DND-41 (cell line): ENCODE measurements at regions not wholly inside any gene's neighbourhood (a gene's known extent, or its start where the extent isn't known, plus 50 kb on each side); places are given as distances from the start of the nearest gene placed in this dataset.

Experiments
- EZH2 ChIP-seq: IDR thresholded peaks from 3 replicates; pipeline ENCODE4 v1.6.1; 2012; ENCODE audit warnings: borderline replicate concordance, low read depth, mild to moderate bottlenecking, moderate library complexity, low read length, inconsistent platforms; ENCODE audit not compliant: severe bottlenecking
- TF ChIP-seq, protein P1 (sequence below): IDR thresholded peaks from 2 replicates; pipeline ENCODE4 v1.5.1; 2012; ENCODE audit warnings: borderline replicate concordance, low read length, moderate library complexity, mild to moderate bottlenecking; ENCODE audit not compliant: poor library complexity, severe bottlenecking; ENCODE audit errors: extremely low read depth

DNA sequence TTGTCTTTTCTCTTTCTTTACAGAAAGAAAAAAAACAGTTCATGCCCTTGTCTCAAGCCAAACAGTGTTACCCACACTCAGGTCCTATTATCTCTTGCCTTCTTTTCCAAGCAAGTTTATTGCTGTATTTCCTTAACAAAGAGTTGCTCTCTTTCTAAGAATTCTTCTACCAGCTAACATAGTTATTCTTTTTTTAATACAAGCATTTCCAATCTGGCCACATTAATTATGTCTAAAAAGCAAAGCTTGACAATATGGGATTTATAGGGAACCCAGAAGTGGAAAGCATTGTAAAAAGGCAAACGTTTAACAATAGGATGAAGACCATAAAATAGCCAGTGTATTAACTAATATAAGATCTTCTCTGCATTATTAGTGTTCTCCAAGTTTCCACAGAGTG is 272.5 kb upstream of the CWC22 start:
- TF ChIP-seq, protein P1, sequence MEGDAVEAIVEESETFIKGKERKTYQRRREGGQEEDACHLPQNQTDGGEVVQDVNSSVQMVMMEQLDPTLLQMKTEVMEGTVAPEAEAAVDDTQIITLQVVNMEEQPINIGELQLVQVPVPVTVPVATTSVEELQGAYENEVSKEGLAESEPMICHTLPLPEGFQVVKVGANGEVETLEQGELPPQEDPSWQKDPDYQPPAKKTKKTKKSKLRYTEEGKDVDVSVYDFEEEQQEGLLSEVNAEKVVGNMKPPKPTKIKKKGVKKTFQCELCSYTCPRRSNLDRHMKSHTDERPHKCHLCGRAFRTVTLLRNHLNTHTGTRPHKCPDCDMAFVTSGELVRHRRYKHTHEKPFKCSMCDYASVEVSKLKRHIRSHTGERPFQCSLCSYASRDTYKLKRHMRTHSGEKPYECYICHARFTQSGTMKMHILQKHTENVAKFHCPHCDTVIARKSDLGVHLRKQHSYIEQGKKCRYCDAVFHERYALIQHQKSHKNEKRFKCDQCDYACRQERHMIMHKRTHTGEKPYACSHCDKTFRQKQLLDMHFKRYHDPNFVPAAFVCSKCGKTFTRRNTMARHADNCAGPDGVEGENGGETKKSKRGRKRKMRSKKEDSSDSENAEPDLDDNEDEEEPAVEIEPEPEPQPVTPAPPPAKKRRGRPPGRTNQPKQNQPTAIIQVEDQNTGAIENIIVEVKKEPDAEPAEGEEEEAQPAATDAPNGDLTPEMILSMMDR: no peak
- no peak for TF ChIP-seq EZH2
